ENCODE measurements at regions not wholly inside any gene's neighbourhood (a gene's known extent, or its start where the extent isn't known, plus 50 kb on each side); places are given as distances from the start of the nearest gene placed in this dataset.

DNA sequence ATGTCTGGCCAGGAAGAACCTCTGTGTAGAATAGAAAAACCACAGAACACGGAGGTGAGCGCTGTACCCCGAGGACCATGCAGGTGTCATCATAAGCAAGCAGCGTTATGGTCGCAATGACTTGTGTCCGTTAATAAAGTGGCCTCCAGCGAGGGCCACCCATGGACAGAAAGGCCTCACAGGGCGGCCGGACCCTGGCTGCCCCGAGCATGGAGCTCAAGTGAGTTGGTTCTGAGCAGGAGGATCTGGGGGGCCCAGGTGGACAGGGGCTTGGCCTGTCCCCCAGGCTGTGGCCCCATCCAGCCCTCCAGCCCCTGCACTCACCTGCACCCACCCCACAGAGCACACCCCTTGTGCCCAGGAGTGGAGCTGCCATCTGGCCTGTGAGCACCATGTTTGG lies 133.8 kb downstream of the BRD1 start:
- peaks cover 5 to 11% of the 10 kb centered on the region in 2 experiments; a peak in 2 of 4 replicates for H3K9me3 ChIP-seq (ENCODE audit: control insufficient read depth in 1 of 2, insufficient read depth in 1 of 2, low read depth in 1 of 2, low read length in 2 of 2)
- ChIA-PET RAD21 (ENCODE audit: low non-redundant PET in 1 of 2, low total read pairs in 2 of 2, uncharacterized antibody in 2 of 2, unreplicated experiment in 2 of 2) (no interaction called here), POLR2A (no interaction called here), CTCF (no interaction called here)
- H3K79me2 ChIP-seq (ENCODE audit: insufficient read depth, low read length): no peaks in the 10 kb centered on the region
- no peak overlapping the region for H3K9ac ChIP-seq (ENCODE audit: low read length)
- H4K20me1 ChIP-seq (ENCODE audit: insufficient read depth): no peaks in the 10 kb centered on the region
- H2AFZ ChIP-seq (ENCODE audit: low read depth, low read length, poor library complexity, severe bottlenecking): no peak overlapping the region
- no peaks in the 10 kb centered on the region for H3K9me2 ChIP-seq (ENCODE audit: insufficient read depth)
- no peak overlapping the region for H3K4me2 ChIP-seq (ENCODE audit: low read length)
- no peak for DNase-seq (ENCODE audit: low read depth, low spot score)
- peaks cover 28% of the 10 kb centered on the region; the same call in 1 of the 2 replicates for H3K27me3 ChIP-seq (ENCODE audit: insufficient read depth, low read length)
- no TSS peak for BruUV-seq (replicated peaks)
- no peak overlapping the region for H3K27ac ChIP-seq (ENCODE audit: low read depth, low read length)
- H3K4me1 ChIP-seq (ENCODE audit: control insufficient read depth in 1 of 2, insufficient read depth in 2 of 2, low read length in 2 of 2): no peaks in the 10 kb centered on the region
- intact Hi-C loops (cut with micrococcal nuclease): no loop called here
- ATAC-seq: no peak
- TF ChIP-seq, protein P1, sequence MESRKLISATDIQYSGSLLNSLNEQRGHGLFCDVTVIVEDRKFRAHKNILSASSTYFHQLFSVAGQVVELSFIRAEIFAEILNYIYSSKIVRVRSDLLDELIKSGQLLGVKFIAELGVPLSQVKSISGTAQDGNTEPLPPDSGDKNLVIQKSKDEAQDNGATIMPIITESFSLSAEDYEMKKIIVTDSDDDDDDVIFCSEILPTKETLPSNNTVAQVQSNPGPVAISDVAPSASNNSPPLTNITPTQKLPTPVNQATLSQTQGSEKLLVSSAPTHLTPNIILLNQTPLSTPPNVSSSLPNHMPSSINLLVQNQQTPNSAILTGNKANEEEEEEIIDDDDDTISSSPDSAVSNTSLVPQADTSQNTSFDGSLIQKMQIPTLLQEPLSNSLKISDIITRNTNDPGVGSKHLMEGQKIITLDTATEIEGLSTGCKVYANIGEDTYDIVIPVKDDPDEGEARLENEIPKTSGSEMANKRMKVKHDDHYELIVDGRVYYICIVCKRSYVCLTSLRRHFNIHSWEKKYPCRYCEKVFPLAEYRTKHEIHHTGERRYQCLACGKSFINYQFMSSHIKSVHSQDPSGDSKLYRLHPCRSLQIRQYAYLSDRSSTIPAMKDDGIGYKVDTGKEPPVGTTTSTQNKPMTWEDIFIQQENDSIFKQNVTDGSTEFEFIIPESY (IDR thresholded peaks at IDR 0.05; ENCODE audit: extremely low read depth, insufficient replicate concordance, low read length): no peak
- TF ChIP-seq, protein P2, sequence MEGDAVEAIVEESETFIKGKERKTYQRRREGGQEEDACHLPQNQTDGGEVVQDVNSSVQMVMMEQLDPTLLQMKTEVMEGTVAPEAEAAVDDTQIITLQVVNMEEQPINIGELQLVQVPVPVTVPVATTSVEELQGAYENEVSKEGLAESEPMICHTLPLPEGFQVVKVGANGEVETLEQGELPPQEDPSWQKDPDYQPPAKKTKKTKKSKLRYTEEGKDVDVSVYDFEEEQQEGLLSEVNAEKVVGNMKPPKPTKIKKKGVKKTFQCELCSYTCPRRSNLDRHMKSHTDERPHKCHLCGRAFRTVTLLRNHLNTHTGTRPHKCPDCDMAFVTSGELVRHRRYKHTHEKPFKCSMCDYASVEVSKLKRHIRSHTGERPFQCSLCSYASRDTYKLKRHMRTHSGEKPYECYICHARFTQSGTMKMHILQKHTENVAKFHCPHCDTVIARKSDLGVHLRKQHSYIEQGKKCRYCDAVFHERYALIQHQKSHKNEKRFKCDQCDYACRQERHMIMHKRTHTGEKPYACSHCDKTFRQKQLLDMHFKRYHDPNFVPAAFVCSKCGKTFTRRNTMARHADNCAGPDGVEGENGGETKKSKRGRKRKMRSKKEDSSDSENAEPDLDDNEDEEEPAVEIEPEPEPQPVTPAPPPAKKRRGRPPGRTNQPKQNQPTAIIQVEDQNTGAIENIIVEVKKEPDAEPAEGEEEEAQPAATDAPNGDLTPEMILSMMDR (IDR thresholded peaks at IDR 0.05 in 2 of 3, conservative IDR thresholded peaks at IDR 0.05 in 1 of 3; ENCODE audit: borderline replicate concordance in 1 of 3, insufficient read depth in 1 of 3, low read depth in 2 of 3, low read length in 2 of 3): no peak
- no peak for TF ChIP-seq ELF1 (IDR thresholded peaks at IDR 0.05; ENCODE audit: borderline replicate concordance, low read depth)
- no peak for TF ChIP-seq EGR1 (IDR thresholded peaks at IDR 0.05; ENCODE audit: low read depth)
- no peak for TF ChIP-seq CEBPB (IDR thresholded peaks at IDR 0.05; ENCODE audit: low read depth)
- TF ChIP-seq JUND (IDR thresholded peaks at IDR 0.05): no peak
- no peak for TF ChIP-seq RAD21 (IDR thresholded peaks at IDR 0.05; ENCODE audit: low read depth)
- TF ChIP-seq SIN3A (IDR thresholded peaks at IDR 0.05; ENCODE audit: low read depth): no peak
- no peak for TF ChIP-seq CBX3 (IDR thresholded peaks at IDR 0.05; ENCODE audit: low read depth)
- no peak for TF ChIP-seq POLR2AphosphoS5 (IDR thresholded peaks at IDR 0.05; ENCODE audit: low read depth, low read length)
- TF ChIP-seq TCF7L2 (IDR thresholded peaks at IDR 0.05; ENCODE audit: borderline replicate concordance, extremely low read depth, insufficient read depth, insufficient read length): no peak
- no peak for TF ChIP-seq YY1 (IDR thresholded peaks at IDR 0.05; ENCODE audit: extremely low read depth, insufficient replicate concordance, low read depth, low read length)
- no peak for TF ChIP-seq ZFX (IDR thresholded peaks at IDR 0.05)
- TF ChIP-seq SP1 (IDR thresholded peaks at IDR 0.05; ENCODE audit: low read depth): no peak
- TF ChIP-seq, protein P3, sequence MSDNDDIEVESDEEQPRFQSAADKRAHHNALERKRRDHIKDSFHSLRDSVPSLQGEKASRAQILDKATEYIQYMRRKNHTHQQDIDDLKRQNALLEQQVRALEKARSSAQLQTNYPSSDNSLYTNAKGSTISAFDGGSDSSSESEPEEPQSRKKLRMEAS (IDR thresholded peaks at IDR 0.05): no peak
- TF ChIP-seq, protein P4, sequence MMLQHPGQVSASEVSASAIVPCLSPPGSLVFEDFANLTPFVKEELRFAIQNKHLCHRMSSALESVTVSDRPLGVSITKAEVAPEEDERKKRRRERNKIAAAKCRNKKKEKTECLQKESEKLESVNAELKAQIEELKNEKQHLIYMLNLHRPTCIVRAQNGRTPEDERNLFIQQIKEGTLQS (IDR thresholded peaks at IDR 0.05): no peak
- no peak for TF ChIP-seq EZH2phosphoT487 (IDR thresholded peaks at IDR 0.05; ENCODE audit: borderline replicate concordance)
- TF ChIP-seq, protein P5, sequence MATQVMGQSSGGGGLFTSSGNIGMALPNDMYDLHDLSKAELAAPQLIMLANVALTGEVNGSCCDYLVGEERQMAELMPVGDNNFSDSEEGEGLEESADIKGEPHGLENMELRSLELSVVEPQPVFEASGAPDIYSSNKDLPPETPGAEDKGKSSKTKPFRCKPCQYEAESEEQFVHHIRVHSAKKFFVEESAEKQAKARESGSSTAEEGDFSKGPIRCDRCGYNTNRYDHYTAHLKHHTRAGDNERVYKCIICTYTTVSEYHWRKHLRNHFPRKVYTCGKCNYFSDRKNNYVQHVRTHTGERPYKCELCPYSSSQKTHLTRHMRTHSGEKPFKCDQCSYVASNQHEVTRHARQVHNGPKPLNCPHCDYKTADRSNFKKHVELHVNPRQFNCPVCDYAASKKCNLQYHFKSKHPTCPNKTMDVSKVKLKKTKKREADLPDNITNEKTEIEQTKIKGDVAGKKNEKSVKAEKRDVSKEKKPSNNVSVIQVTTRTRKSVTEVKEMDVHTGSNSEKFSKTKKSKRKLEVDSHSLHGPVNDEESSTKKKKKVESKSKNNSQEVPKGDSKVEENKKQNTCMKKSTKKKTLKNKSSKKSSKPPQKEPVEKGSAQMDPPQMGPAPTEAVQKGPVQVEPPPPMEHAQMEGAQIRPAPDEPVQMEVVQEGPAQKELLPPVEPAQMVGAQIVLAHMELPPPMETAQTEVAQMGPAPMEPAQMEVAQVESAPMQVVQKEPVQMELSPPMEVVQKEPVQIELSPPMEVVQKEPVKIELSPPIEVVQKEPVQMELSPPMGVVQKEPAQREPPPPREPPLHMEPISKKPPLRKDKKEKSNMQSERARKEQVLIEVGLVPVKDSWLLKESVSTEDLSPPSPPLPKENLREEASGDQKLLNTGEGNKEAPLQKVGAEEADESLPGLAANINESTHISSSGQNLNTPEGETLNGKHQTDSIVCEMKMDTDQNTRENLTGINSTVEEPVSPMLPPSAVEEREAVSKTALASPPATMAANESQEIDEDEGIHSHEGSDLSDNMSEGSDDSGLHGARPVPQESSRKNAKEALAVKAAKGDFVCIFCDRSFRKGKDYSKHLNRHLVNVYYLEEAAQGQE (IDR thresholded peaks at IDR 0.05; ENCODE audit: low read depth): no peak
- no peak for TF ChIP-seq EZH2 (IDR thresholded peaks at IDR 0.05)
- TF ChIP-seq FOSL1 (IDR thresholded peaks at IDR 0.05; ENCODE audit: low read depth): no peak
- no peaks in the 10 kb centered on the region for H3K36me3 ChIP-seq (ENCODE audit: control insufficient read depth in 1 of 2, insufficient read depth in 2 of 2, low read length in 2 of 2)
- H3K4me3 ChIP-seq (replicated peaks in 1 of 2; ENCODE audit: low read depth in 1 of 2, low read length in 2 of 2): no peak overlapping the region
